AG04449 (cell line): ENCODE measurements at regions not wholly inside any gene's neighbourhood (a gene's known extent, or its start where the extent isn't known, plus 50 kb on each side); places are given as distances from the start of the nearest gene placed in this dataset.

ENCODE experiments used
- CTCF ChIA-PET: fragments of 350-600 bp; formaldehyde crosslinking; extraction: SDS; loops from one replicate; lab custom pipeline; 2021; ENCODE audit warnings: antibody characterized with exemption; lab: Yijun Ruan, JAX
- POLR2A ChIA-PET: fragments of 400-600, 350-600 bp; formaldehyde crosslinking; extraction: SDS; loops from one replicate; lab custom pipeline; 2020; ENCODE audit warnings: antibody characterized with exemption, inconsistent platforms; lab: Yijun Ruan, JAX
- DNase-seq: peaks from one replicate; pipeline ENCODE4 v3.0.0-alpha.2; 2010; ENCODE audit warnings: low read depth, low spot score
- H3K4me3 ChIP-seq: 2 replicates; pipeline ENCODE4 v1.5.1; 2011; ENCODE audit warnings: low read depth, mild to moderate bottlenecking, control low read depth, low read length
- TF ChIP-seq, protein P1 (sequence below): IDR thresholded peaks from one replicate; pipeline ENCODE4 v1.5.1; 2011; ENCODE audit warnings: mild to moderate bottlenecking, moderate library complexity, low read length, control low read depth, inconsistent platforms; ENCODE audit not compliant: insufficient read depth; ENCODE audit errors: missing control alignments

DNA sequence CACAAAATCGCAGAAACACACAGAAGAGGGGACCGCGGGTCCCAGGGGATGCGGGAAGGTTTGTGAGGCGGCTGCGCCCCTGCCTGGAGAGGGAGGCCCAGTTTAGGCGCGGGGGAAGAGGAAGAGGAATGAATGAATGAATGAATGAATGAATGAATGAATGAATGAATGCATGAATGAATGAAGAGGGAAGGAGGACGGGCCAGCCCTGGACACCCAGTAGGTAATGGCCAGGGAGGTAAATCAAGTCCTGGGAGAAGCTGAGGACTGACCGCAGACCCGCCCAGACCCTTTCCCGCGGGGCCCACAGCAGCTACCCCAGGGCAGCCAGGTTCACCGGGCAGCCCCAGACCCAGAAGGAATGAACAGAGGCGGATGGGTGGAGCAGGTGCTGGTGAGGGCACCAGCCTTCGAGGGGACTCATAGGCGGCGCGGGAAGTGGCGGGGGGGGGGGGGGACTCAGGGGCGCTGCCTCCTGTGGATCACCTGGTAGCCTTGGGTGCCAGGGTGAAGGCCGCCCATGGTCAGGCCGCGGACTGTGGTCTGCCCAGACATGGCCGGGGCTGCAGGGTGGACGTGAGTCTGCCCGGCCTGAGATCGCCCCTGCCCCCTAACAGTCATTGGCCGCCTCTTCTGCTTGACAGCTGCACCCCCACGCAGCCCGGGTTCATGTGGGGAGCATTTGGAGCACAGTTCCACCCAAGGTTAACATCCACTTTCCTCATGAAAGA is 192.0 kb upstream of the PDE10A start:
- TF ChIP-seq, protein P1, sequence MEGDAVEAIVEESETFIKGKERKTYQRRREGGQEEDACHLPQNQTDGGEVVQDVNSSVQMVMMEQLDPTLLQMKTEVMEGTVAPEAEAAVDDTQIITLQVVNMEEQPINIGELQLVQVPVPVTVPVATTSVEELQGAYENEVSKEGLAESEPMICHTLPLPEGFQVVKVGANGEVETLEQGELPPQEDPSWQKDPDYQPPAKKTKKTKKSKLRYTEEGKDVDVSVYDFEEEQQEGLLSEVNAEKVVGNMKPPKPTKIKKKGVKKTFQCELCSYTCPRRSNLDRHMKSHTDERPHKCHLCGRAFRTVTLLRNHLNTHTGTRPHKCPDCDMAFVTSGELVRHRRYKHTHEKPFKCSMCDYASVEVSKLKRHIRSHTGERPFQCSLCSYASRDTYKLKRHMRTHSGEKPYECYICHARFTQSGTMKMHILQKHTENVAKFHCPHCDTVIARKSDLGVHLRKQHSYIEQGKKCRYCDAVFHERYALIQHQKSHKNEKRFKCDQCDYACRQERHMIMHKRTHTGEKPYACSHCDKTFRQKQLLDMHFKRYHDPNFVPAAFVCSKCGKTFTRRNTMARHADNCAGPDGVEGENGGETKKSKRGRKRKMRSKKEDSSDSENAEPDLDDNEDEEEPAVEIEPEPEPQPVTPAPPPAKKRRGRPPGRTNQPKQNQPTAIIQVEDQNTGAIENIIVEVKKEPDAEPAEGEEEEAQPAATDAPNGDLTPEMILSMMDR = no peak
- H3K4me3 ChIP-seq = no peak overlapping the region
- POLR2A ChIA-PET = no interaction called here
- DNase-seq = no peak
- CTCF ChIA-PET = no interaction called here

DNA sequence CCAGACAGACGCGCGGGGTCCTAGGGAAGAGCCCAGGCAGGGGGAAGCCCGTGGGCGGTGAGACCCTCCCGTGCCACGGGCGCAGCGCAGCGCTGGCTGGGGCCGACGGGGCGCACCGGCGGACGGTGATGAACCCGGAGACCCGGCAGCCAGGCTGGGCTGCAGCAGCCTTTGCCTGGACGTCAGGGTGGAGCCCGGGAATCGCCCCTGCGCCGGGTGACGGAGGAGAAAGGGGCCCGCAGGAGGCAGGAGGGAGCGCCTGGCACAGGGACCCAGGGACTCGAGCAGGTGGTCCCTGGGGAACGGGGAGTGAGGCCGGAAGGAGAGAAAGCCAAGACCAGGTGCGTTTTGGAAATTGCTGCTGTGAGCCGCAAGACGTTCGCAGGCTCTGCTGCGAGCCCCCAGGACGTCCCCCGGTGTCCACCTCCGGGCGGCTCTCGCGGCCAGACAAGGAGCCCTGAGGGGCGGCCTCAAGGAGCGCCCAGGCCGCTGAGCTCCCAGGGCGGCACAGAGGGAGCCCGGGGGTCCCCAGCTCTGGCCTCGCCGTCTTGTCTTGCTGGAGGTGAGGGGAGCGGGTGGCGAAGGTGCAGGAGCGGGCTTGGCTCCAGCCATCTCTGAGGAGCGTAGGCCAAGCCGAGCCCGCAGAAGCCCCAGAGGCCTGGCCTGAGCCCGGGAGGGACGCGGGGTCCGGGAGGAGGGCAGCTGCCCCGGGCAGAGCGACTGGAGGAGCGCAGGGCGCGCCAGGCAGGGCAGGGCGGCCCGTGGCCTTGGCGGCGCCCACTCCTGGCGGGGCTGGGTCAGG is 191.2 kb upstream of the PDE10A start:
- no peak for DNase-seq
- CTCF ChIA-PET = no interaction called here
- TF ChIP-seq, protein P1 = no peak

DNA sequence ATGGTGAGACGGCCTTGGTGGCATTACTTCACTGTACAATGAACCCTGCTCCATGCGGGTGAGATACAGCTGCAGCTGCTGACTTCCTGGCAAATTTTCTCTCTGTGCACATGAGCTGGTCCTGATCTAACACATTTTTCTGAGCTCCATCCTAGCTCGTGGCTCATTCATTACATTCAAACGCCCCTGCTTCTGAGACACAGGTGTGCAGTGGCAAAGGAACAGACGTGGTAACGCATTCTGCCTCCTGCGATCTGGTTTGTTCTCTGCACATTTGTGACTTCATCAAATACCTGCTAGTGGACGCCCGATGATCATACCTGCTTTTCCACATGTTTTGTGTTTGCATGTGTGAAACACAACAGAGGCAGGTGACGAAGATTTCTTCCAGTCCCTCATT is 189.6 kb upstream of the PDE10A start:
- DNase-seq = no peak
- no peak overlapping the region for H3K4me3 ChIP-seq
- ChIA-PET POLR2A (no interaction called here), CTCF (no interaction called here)
- TF ChIP-seq, protein P1 = no peak

More for the DNA sequence above, 191.2 kb upstream of the PDE10A start:
- POLR2A ChIA-PET = no interaction called here
- no peak overlapping the region for H3K4me3 ChIP-seq

DNA sequence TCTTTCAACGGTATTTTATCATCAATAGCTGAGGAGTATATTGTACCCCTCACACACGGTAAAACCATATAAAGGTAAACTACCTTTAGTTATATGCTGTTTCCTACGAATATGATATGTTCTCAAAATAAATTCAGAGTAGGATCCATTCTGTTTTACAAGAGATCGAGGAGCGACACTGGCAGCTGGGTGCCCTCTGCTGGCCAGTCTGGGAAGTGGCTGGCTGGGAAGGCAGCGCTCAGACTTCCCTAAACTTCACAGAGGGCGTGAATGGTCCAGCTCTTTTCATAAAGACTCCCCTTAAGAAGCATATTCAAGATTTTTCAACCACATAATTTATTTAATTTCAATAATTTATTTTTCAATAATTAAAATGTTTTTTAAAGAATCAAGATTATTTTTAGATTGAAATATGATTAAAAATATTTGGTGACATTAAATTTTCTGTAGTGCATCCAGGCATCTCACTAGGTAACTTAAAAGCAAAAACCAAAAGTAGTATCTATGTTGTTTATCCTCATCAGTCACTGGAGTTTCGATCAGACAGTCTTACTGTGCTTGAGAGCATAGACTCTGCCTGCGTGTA is 187.5 kb upstream of the PDE10A start:
- POLR2A ChIA-PET = no interaction called here
- CTCF ChIA-PET = interaction anchor here (0.7 to 3.3 kb wide), 12 partner anchors 9 to 411 kb away, joined by 3 to 23 read pairs (median 5); no protein-coding TSS in a partner anchor
- no peak for DNase-seq
- H3K4me3 ChIP-seq = no peak overlapping the region
- TF ChIP-seq, protein P1 = peak; percentile 98

DNA sequence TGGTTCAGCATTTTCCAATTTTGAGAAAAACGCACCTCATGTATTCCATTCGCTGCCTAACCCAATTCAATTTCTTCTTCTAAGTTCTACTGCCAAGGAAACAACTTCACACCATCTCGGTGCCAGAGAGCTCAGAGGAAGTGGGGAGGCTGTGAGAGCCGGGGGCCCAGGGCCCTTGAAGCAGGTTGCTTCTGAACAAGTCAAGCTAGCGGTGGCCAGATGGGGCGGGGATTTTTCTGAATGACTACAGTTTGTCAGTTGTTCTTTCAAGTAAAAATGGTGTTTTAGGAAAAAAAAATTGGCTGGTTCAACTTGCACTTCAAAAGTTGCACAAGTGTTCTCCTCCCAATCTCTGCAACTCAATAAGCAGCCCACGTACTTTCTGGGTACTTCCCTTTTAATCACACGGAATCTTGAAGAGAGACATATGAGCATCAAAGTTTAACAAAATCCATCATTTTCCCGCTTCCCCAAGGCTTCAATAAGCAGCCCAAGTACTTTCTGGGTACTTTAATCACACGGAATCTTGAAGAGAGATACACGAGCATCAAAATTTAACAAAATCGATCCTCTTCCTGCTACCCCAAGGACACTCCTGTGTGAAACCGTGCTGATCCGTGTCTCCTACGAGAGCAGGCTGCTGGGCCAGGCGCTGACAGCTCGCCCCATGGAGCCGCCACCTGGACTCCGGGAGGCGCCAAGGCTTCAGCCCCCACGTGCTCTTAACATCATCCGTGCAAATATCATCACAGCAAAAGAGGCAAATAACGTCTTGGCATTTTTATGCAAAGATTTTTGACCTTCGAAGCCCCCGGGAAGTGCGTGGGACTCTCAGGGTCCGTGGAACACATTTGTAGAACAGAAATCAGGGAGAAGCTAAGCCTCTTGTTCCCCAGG is 186.7 kb upstream of the PDE10A start:
- ChIA-PET CTCF (interaction anchor here (0.7 to 3.3 kb wide), 12 partner anchors 8 to 410 kb away, joined by 3 to 23 read pairs (median 5); no protein-coding TSS in a partner anchor), POLR2A (no interaction called here)
- no peak overlapping the region for H3K4me3 ChIP-seq
- no peak for DNase-seq
- TF ChIP-seq, protein P1 = no peak
